ENCODE measurements at regions not wholly inside any gene's neighbourhood (a gene's known extent, or its start where the extent isn't known, plus 50 kb on each side); places are given as distances from the start of the nearest gene placed in this dataset.

DNA sequence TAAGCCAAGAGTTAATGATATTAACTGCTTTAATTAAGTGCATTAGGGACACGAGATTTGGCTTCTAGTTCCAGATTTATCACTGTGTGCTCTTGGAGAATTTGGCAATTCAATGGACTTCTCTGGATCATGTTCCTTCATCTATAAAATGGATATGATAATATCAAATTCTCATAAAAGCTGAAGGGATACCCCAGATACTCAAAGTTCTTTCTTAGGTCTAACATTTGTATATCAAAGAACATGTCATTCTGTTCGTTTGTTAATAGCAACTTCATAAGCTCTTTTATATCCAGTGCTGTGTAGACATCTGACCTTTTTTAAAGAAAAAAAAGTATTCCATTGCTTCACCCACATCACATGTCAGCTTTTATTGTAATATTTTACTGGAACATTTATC is 54.6 kb upstream of the HDAC9 start:
- TF ChIP-seq EZH2 (IDR thresholded peaks at IDR 0.05; ENCODE audit: insufficient read depth, poor library complexity, severe bottlenecking) (no peak), EZH2phosphoT487 (IDR thresholded peaks at IDR 0.05; ENCODE audit: insufficient read depth, low read depth) (no peak)
